H1 (cell line): ENCODE measurements at regions not wholly inside any gene's neighbourhood (a gene's known extent, or its start where the extent isn't known, plus 50 kb on each side); places are given as distances from the start of the nearest gene placed in this dataset.

Experiments
- CTCF ChIA-PET: fragments of 300-600 bp; sonication (Branson Sonifier 250); formaldehyde crosslinking; loops from one replicate; lab custom pipeline; 2021; ENCODE audit not compliant: partially characterized antibody; lab: Charles Lee
- POLR2A ChIA-PET: fragments of 300-600 bp; sonication (Branson Sonifier 250); formaldehyde crosslinking; loops from one replicate; lab custom pipeline; 2021; ENCODE audit warnings: inconsistent platforms; ENCODE audit not compliant: partially characterized antibody; lab: Charles Lee
- DNase-seq, 2 experiments: peaks; one replicate each; pipeline versions ENCODE4 v3.0.0 to v3.0.0-alpha.2; 2010 to 2022; ENCODE audit warnings: low spot score in 2 of 2, low read depth in 1 of 2, mixed read lengths in 1 of 2
- FAIRE-seq: peaks from 2 replicates; lab custom pipeline; 2011; peaks lifted over from hg19 to GRCh38; lab: Jason Lieb, UNC
- H2AFZ ChIP-seq: 2 replicates; pipeline ENCODE4 v1.8.1; 2012; ENCODE audit warnings: low read length, inconsistent platforms
- H2AK5ac ChIP-seq: 2 replicates; pipeline ENCODE4 v1.6.1; 2013; ENCODE audit warnings: low read depth, low read length
- H2BK120ac ChIP-seq: replicated peaks from 2 replicates; pipeline ENCODE3; 2013; ENCODE audit warnings: low read depth, low read length, inconsistent platforms
- H2BK12ac ChIP-seq: 2 replicates; pipeline ENCODE4 v1.6.1; 2013; ENCODE audit warnings: low read depth, low read length
- H2BK15ac ChIP-seq: 2 replicates; pipeline ENCODE4 v1.6.1; 2013; ENCODE audit warnings: low read length
- H2BK20ac ChIP-seq: 2 replicates; pipeline ENCODE4 v1.6.1; 2013; ENCODE audit warnings: low read length
- H2BK5ac ChIP-seq: 2 replicates; pipeline ENCODE4 v1.6.1; 2013; ENCODE audit warnings: low read depth, low read length
- H3K14ac ChIP-seq: 2 replicates; pipeline ENCODE4 v1.6.1; 2013; ENCODE audit warnings: inconsistent platforms; ENCODE audit not compliant: insufficient read length
- H3K18ac ChIP-seq: 2 replicates; pipeline ENCODE4 v1.6.1; 2013; ENCODE audit warnings: low read length; ENCODE audit errors: extremely low read depth
- H3K23ac ChIP-seq: 2 replicates; pipeline ENCODE4 v1.6.1; 2013; ENCODE audit warnings: inconsistent platforms; ENCODE audit not compliant: insufficient read length
- H3K23me2 ChIP-seq: 2 replicates; pipeline ENCODE4 v1.6.1; 2013; ENCODE audit warnings: low read depth, low read length
- H3K27ac ChIP-seq: 2 replicates; pipeline ENCODE4 v1.6.1; 2011; ENCODE audit warnings: low read depth, low read length, inconsistent platforms
- H3K27me3 ChIP-seq, 4 experiments: replicated peaks in 1 of 4; 1 replicate in 1 of 4; 2 replicates in 3 of 4; pipeline versions ENCODE4 v1.6.1 to v1.8.1; 2011 to 2013; ENCODE audit warnings: low read length in 3 of 4, mild to moderate bottlenecking in 3 of 4, inconsistent platforms in 2 of 4, mixed read lengths in 2 of 4, moderate library complexity in 1 of 4; ENCODE audit not compliant: control insufficient read depth in 3 of 4, insufficient read depth in 3 of 4; ENCODE audit errors: extremely low read depth in 1 of 4
- H3K36me3 ChIP-seq, 4 experiments: 2 replicates each; pipeline versions ENCODE4 v1.6.1 to v1.8.1; 2011 to 2013; ENCODE audit warnings: mild to moderate bottlenecking in 4 of 4, low read length in 3 of 4, moderate library complexity in 2 of 4, control low read depth in 1 of 4, inconsistent platforms in 1 of 4; ENCODE audit not compliant: insufficient read depth in 4 of 4, control insufficient read depth in 2 of 4
- H3K4ac ChIP-seq: replicated peaks from 2 replicates; pipeline ENCODE3; 2013; ENCODE audit warnings: low read length, low read depth, mixed read lengths, inconsistent platforms; ENCODE audit not compliant: insufficient read length
- H3K4me1 ChIP-seq, 4 experiments: replicated peaks in 1 of 4; 1 replicate in 1 of 4; 2 replicates in 3 of 4; pipeline versions ENCODE4 v1.6.1 to v1.8.1; 2011 to 2013; ENCODE audit warnings: low read length in 3 of 4, inconsistent platforms in 2 of 4, mixed read lengths in 1 of 4; ENCODE audit not compliant: insufficient read depth in 4 of 4, control insufficient read depth in 3 of 4
- H3K4me2 ChIP-seq, 2 experiments: 2 replicates each; pipeline versions ENCODE4 v1.6.1 to v1.8.1; 2011 to 2013; ENCODE audit warnings: low read depth in 2 of 2, low read length in 2 of 2, control low read depth in 1 of 2, inconsistent platforms in 1 of 2, mild to moderate bottlenecking in 1 of 2; ENCODE audit not compliant: insufficient read depth in 1 of 2
- H3K4me3 ChIP-seq, 4 experiments: fragments of 200-600, 300-600 bp in 1 of 4; sonication (generic), shearing (Covaris generic), sonication (Bioruptor Twin) in 1 of 4; 2 replicates each; pipeline versions ENCODE4 v1.5.1 to v1.8.1; 2011 to 2016; ENCODE audit warnings: low read length in 4 of 4, low read depth in 3 of 4, control low read depth in 2 of 4, inconsistent platforms in 2 of 4, mild to moderate bottlenecking in 2 of 4, mixed read lengths in 1 of 4, moderate library complexity in 1 of 4; ENCODE audit not compliant: insufficient read depth in 2 of 4; ENCODE audit errors: extremely low read depth in 1 of 4
- H3K56ac ChIP-seq: replicated peaks from 2 replicates; pipeline ENCODE3; 2013; ENCODE audit warnings: low read depth, mild to moderate bottlenecking, mixed read lengths, low read length, inconsistent platforms; ENCODE audit not compliant: insufficient read length
- H3K79me1 ChIP-seq: 2 replicates; pipeline ENCODE4 v1.6.1; 2013; ENCODE audit warnings: low read depth, low read length, control low read depth
- H3K79me2 ChIP-seq, 2 experiments: 2 replicates each; pipeline versions ENCODE4 v1.6.1 to v1.8.1; 2012 to 2013; ENCODE audit warnings: low read length in 2 of 2, mild to moderate bottlenecking in 2 of 2, inconsistent platforms in 1 of 2; ENCODE audit not compliant: insufficient read depth in 2 of 2, control insufficient read depth in 1 of 2
- H3K9ac ChIP-seq, 4 experiments: replicated peaks in 1 of 4; 1 replicate in 1 of 4; 2 replicates in 3 of 4; pipeline versions ENCODE4 v1.6.1 to v1.8.1; 2011 to 2013; ENCODE audit warnings: low read depth in 3 of 4, low read length in 3 of 4, control low read depth in 2 of 4, mild to moderate bottlenecking in 2 of 4, moderate library complexity in 2 of 4, inconsistent platforms in 1 of 4; ENCODE audit errors: extremely low read depth in 1 of 4
- H3K9me3 ChIP-seq, 2 experiments: 2 replicates each; pipeline versions ENCODE4 v1.6.1 to v1.8.1; 2012 to 2013; ENCODE audit warnings: mild to moderate bottlenecking in 2 of 2, moderate library complexity in 2 of 2, control low read depth in 1 of 2, inconsistent platforms in 1 of 2, low read depth in 1 of 2, low read length in 1 of 2, mixed read lengths in 1 of 2; ENCODE audit not compliant: insufficient read depth in 2 of 2
- H4K20me1 ChIP-seq, 2 experiments: replicated peaks in 1 of 2; 2 replicates each; pipeline versions ENCODE3 to v1.8.1; 2011 to 2013; ENCODE audit warnings: inconsistent platforms in 2 of 2, low read length in 2 of 2, mild to moderate bottlenecking in 1 of 2; ENCODE audit not compliant: insufficient read depth in 2 of 2, control insufficient read depth in 1 of 2
- H4K5ac ChIP-seq: 2 replicates; pipeline ENCODE4 v1.6.1; 2013; ENCODE audit warnings: low read length, low read depth, mixed read lengths, inconsistent platforms; ENCODE audit not compliant: insufficient read length
- H4K8ac ChIP-seq: 2 replicates; pipeline ENCODE4 v1.8.0; 2013; ENCODE audit warnings: mild to moderate bottlenecking, moderate library complexity, low read length, inconsistent platforms; ENCODE audit not compliant: insufficient read depth; ENCODE audit errors: extremely low read depth
- H4K91ac ChIP-seq: replicated peaks from 2 replicates; pipeline ENCODE3; 2013; ENCODE audit warnings: low read length, mixed read lengths, inconsistent platforms; ENCODE audit not compliant: insufficient read length
- JUND ChIP-seq: IDR thresholded peaks from 2 replicates; pipeline ENCODE4 v1.6.1; 2011; ENCODE audit warnings: mild to moderate bottlenecking, improper control_type of control experiment, low read length
- POLR2A ChIP-seq, 2 experiments: IDR thresholded peaks; 1 replicate in 1 of 2; 2 replicates in 1 of 2; pipeline ENCODE4 v1.6.1; 2011; ENCODE audit warnings: low read depth in 2 of 2, low read length in 2 of 2, mild to moderate bottlenecking in 2 of 2; ENCODE audit errors: control extremely low read depth in 1 of 2
- RAD21 ChIP-seq, 2 experiments: IDR thresholded peaks in 1 of 2; conservative IDR thresholded peaks in 1 of 2; 2 replicates each; pipeline ENCODE4 v1.6.1; 2011; ENCODE audit warnings: low read depth in 2 of 2, low read length in 2 of 2, improper control_type of control experiment in 1 of 2, inconsistent platforms in 1 of 2, mild to moderate bottlenecking in 1 of 2, moderate library complexity in 1 of 2
- RNF2 ChIP-seq: fragments of 200-900, 300-1000 bp; sonication (generic); IDR thresholded peaks from 2 replicates; pipeline ENCODE4 v1.7.1; 2016; ENCODE audit warnings: borderline replicate concordance, low read depth, mild to moderate bottlenecking, antibody characterized with exemption, low read length; ENCODE audit not compliant: poor library complexity, severe bottlenecking; ENCODE audit errors: missing control alignments
- SAP30 ChIP-seq: fragments of 300-600 bp; sonication (generic); IDR thresholded peaks from 2 replicates; pipeline ENCODE4 v1.7.1; 2012; ENCODE audit warnings: low read length, moderate library complexity, mild to moderate bottlenecking, inconsistent platforms; ENCODE audit not compliant: insufficient read depth, insufficient replicate concordance
- WGBS, 2 experiments: shearing (Covaris generic) in 1 of 2; methylation state at CpG; one replicate each; pipeline versions ENCODE4 v1.1.6 to v1.1.7; 2013 to 2015; ENCODE audit warnings: low lambda C conversion rate in 2 of 2, mixed read lengths in 2 of 2, inconsistent platforms in 1 of 2, low coverage in 1 of 2, missing lambda C conversion rate in 1 of 2; ENCODE audit not compliant: insufficient replicate concordance in 2 of 2, insufficient coverage in 1 of 2, insufficient read length in 1 of 2; ENCODE audit errors: extremely low coverage in 1 of 2, missing lambda C conversion rate in 1 of 2; 5-methylcytosine and 5-hydroxymethylcytosine counted together
- TF ChIP-seq, protein P1 (sequence below), 3 experiments: IDR thresholded peaks; 1 replicate in 2 of 3; 2 replicates in 1 of 3; pipeline versions ENCODE4 v1.5.1 to v1.6.1; 2011; ENCODE audit warnings: low read length in 3 of 3, mild to moderate bottlenecking in 3 of 3, inconsistent platforms in 2 of 3, low read depth in 1 of 3, moderate library complexity in 1 of 3; ENCODE audit not compliant: insufficient read depth in 1 of 3; ENCODE audit errors: control extremely low read depth in 1 of 3

DNA sequence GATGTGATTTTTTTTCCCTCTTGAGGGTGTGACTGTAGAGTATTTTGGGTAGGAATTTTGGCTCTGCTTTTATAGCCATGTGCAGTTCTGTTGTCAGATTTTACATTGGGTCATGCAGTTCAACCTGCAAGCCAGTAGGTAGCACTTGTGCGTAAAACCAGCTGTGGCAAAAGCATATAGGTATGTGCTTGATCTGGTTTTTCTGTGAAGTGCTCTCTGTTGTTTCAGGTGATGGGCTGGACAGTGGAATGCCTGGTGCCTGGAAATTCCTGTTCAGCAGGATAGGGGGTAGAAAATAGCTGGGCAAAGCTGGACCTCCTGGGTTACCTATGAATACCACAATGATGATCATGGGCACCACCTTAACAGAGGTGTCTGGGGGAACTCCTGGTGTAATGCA lies 584.2 kb upstream of the PCDH10 start:
- Histone ChIP-seq H2BK120ac (no peak overlapping the region), H3K9ac (no peak overlapping the region), H2BK12ac (no peak overlapping the region), H2BK5ac (no peak overlapping the region), H3K79me1 (no peaks in the 10 kb centered on the region), H3K36me3 (no peaks in the 10 kb centered on the region), H3K18ac (no peak overlapping the region), H3K4me1 (no peaks in the 10 kb centered on the region), H4K91ac (no peak overlapping the region), H4K20me1 (no peaks in the 10 kb centered on the region), H3K4me2 (no peak overlapping the region), H2BK20ac (peak overlapping the region; percentile 73; the same call in 1 of the 2 replicates), H4K8ac (no peak overlapping the region), H3K23ac (no peak overlapping the region), H3K56ac (no peak overlapping the region), H3K27ac (no peak overlapping the region), H3K79me2 (no peaks in the 10 kb centered on the region), H4K5ac (no peak overlapping the region), H2BK15ac (no peak overlapping the region), H3K9me3 (no peaks in the 10 kb centered on the region), H3K27me3 (no peaks in the 10 kb centered on the region), H3K4me3 (no peak overlapping the region), H3K4ac (no peak overlapping the region), H3K14ac (no peak overlapping the region), H2AK5ac (no peak overlapping the region), H3K23me2 (no peaks in the 10 kb centered on the region), H2AFZ (no peak overlapping the region)
- TF ChIP-seq, protein P1, sequence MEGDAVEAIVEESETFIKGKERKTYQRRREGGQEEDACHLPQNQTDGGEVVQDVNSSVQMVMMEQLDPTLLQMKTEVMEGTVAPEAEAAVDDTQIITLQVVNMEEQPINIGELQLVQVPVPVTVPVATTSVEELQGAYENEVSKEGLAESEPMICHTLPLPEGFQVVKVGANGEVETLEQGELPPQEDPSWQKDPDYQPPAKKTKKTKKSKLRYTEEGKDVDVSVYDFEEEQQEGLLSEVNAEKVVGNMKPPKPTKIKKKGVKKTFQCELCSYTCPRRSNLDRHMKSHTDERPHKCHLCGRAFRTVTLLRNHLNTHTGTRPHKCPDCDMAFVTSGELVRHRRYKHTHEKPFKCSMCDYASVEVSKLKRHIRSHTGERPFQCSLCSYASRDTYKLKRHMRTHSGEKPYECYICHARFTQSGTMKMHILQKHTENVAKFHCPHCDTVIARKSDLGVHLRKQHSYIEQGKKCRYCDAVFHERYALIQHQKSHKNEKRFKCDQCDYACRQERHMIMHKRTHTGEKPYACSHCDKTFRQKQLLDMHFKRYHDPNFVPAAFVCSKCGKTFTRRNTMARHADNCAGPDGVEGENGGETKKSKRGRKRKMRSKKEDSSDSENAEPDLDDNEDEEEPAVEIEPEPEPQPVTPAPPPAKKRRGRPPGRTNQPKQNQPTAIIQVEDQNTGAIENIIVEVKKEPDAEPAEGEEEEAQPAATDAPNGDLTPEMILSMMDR (IDR thresholded peaks at IDR 0.05; ENCODE audit: control extremely low read depth in 1 of 3, insufficient read depth in 1 of 3, low read depth in 1 of 3, low read length in 3 of 3) = peak in 2 of 3 experiments; percentile 13 to 36; a peak in 1 of 4 replicates
- TF ChIP-seq JUND (no peak), RAD21 (IDR thresholded peaks at IDR 0.05 in 1 of 2, conservative IDR thresholded peaks at IDR 0.05 in 1 of 2; ENCODE audit: low read depth in 2 of 2, low read length in 2 of 2) (peak in 1 of 2 experiments; percentile 33; a peak in 2 of 4 replicates), SAP30 (no peak), POLR2A (IDR thresholded peaks at IDR 0.05; ENCODE audit: control extremely low read depth in 1 of 2, low read depth in 2 of 2, low read length in 2 of 2) (no peak), RNF2 (no peak)
- POLR2A ChIA-PET = no interaction called here
- FAIRE-seq (peak; percentile 85), DNase-seq (no peak)
- 96% methylated on average over 1 of the region's 1 CpG; no CpG with 5 or more reads in 1 of the 2 experiments for WGBS, 2 experiments
- CTCF ChIA-PET = interaction anchor here (0.7 to 1.4 kb wide), 7 partner anchors 11 to 1261 kb away, joined by 3 to 8 read pairs (median 4); no protein-coding TSS in a partner anchor
